Peyer's patch (tissue), 4 donors: ENCODE measurements at regions not wholly inside any gene's neighbourhood (a gene's known extent, or its start where the extent isn't known, plus 50 kb on each side); places are given as distances from the start of the nearest gene placed in this dataset.

Source experiments
- DNase-seq, 3 donors: peaks; one replicate each; pipeline ENCODE4 v3.0.0-alpha.2; 2017 to 2019
- H3K27ac ChIP-seq, 4 donors: fragments of 200-600 bp; sonication (generic); one replicate each; pipeline ENCODE4 v1.5.1; 2016 to 2019
- H3K27me3 ChIP-seq, 2 donors: fragments of 200-600 bp; sonication (generic); one replicate each; pipeline ENCODE4 v1.5.1; 2019
- H3K36me3 ChIP-seq, 3 donors: fragments of 200-600 bp; sonication (generic); one replicate each; pipeline ENCODE4 v1.5.1; 2016 to 2019
- H3K4me1 ChIP-seq, 4 donors: fragments of 200-600 bp; sonication (generic); one replicate each; pipeline ENCODE4 v1.5.1; 2016 to 2019
- H3K4me3 ChIP-seq, 4 donors: fragments of 200-600 bp; sonication (generic); 1 replicate in 3 of 4; 2 replicates in 1 of 4; pipeline ENCODE4 v1.5.1; 2016 to 2019; ENCODE audit warnings: mild to moderate bottlenecking in 1 of 4
- H3K9me3 ChIP-seq, 4 donors: fragments of 200-600 bp; sonication (generic); one replicate each; pipeline ENCODE4 v1.5.1; 2016 to 2019; ENCODE audit warnings: mild to moderate bottlenecking in 1 of 4
- POLR2A ChIP-seq, 2 donors: fragments of 450-650 bp; IDR thresholded peaks; one replicate each; pipeline ENCODE4 v1.5.1; 2017; ENCODE audit warnings: antibody characterized with exemption in 2 of 2, mild to moderate bottlenecking in 2 of 2, moderate library complexity in 2 of 2
- TF ChIP-seq, protein P1 (sequence below), 6 experiments: fragments of 450-650 bp in 4 of 6; fragments of 200-600 bp in 2 of 6; sonication (generic) in 1 of 6; IDR thresholded peaks; one replicate each; pipeline ENCODE4 v1.5.1; 2017 to 2019; ENCODE audit warnings: antibody characterized with exemption in 6 of 6, mild to moderate bottlenecking in 3 of 6, moderate library complexity in 1 of 6

DNA sequence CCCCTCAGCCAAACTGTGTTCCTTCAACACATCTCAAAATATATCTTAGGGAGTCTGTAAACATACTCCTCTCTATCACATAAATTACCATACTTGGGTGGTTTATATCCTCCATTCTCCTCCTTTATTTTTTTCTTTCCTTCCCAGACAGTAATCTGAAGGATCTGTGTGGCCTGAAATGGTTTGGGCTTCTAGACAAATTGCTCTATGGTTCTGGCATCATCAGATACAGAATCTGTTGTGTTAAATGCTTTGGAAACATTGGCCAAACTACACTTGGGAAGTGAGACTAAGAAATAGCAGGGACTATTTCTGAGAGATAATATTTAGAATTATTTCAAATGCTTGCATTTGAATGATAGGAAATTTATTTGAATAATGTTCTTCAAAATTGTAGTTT, 353.0 kb upstream of the KCND2 start:
- no peak for DNase-seq
- H3K27me3 ChIP-seq = no peaks in the 10 kb centered on the region
- H3K36me3 ChIP-seq = no peaks in the 10 kb centered on the region
- no peaks in the 10 kb centered on the region for H3K4me1 ChIP-seq
- TF ChIP-seq, protein P1, sequence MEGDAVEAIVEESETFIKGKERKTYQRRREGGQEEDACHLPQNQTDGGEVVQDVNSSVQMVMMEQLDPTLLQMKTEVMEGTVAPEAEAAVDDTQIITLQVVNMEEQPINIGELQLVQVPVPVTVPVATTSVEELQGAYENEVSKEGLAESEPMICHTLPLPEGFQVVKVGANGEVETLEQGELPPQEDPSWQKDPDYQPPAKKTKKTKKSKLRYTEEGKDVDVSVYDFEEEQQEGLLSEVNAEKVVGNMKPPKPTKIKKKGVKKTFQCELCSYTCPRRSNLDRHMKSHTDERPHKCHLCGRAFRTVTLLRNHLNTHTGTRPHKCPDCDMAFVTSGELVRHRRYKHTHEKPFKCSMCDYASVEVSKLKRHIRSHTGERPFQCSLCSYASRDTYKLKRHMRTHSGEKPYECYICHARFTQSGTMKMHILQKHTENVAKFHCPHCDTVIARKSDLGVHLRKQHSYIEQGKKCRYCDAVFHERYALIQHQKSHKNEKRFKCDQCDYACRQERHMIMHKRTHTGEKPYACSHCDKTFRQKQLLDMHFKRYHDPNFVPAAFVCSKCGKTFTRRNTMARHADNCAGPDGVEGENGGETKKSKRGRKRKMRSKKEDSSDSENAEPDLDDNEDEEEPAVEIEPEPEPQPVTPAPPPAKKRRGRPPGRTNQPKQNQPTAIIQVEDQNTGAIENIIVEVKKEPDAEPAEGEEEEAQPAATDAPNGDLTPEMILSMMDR (IDR thresholded peaks at IDR 0.05) = no peak
- H3K9me3 ChIP-seq = no peaks in the 10 kb centered on the region
- H3K27ac ChIP-seq = no peak overlapping the region
- H3K4me3 ChIP-seq = no peak overlapping the region

DNA sequence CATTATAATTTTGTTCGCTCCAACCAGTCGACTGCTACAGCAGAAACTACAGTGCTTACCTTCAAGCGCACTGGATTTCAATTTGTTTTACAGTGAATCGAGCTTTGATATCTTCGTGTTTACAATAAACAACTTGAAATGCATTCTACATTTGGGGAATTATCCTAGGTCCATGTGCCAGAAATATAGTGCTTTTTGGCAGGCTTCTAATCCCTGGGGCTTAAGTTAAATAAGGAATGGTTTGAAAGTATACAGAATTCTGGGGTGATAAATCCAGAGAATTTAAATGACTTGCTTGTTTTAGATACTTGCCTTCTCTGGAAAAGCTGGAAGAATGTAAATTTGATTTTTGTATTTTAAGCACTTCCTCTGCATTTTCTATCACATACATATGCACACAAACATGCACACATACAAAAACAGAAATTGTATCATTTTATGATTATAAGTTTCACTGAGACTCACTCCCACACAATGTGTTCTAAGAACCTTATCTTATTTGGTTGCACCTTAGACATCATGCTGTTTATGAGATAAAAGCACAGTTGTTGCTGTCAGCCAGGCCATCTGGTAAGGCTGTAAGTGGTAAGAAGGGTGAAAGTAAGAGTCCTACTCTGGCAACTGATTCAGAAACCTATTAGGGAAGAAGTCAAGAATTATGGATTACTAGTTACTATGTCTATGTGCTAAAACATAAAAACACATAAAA, 347.2 kb upstream of the KCND2 start:
- Histone ChIP-seq H3K4me1 (no peaks in the 10 kb centered on the region), H3K27ac (no peak overlapping the region), H3K36me3 (no peaks in the 10 kb centered on the region), H3K27me3 (no peaks in the 10 kb centered on the region), H3K4me3 (no peak overlapping the region), H3K9me3 (no peaks in the 10 kb centered on the region)
- DNase-seq = no peak
- TF ChIP-seq, protein P1 (IDR thresholded peaks at IDR 0.05) = no peak
- no peak for TF ChIP-seq POLR2A (IDR thresholded peaks at IDR 0.05)

DNA sequence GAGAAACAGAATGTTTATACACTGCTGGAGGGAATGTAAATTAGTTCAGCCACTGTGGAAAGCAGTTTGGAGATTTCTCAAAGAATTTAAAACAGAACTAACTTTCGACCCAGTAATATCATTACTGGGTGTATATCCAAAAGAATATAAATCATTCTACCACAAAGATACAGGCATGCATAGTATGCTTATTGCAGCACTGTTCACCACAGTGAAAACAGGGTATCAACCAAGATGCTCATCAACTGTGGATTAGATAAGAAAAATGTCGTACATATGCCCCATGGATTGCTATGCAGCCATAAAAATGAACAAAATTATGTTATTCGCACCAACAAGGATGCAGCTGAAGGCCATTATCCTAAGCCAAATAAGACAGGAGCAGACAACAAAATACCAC, 343.1 kb upstream of the KCND2 start:
- no peak for DNase-seq
- H3K27ac ChIP-seq = no peak overlapping the region
- H3K4me1 ChIP-seq = no peaks in the 10 kb centered on the region

DNA sequence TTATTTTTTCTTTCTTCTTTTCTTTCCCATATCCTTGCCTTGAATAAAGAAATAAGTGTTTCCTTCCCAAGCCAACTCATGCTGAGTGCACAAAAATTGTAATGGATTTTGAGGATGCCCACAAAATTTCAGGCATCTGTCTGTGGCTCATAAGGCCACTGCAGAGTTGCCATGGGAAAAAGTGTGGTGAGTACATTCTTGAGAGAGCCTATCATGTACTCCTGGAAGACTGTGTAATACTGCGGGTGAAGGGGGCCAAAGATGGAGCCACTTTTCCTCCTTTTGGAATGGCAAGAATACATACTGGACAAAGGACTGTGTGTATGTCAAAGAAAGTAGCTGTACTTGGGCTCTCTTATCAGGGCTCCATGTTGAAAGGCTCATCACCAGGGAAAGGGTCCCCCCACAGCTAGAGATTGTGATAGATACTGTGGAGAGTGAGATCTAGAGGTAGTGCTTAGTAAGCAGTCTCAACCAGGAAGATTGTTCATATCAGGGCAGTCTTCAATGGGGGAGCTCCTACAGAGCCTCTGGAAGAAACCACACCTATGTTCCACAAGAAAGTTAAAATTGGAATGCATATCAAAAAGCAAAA, 341.6 kb upstream of the KCND2 start:
- H3K27me3 ChIP-seq = no peaks in the 10 kb centered on the region
- H3K9me3 ChIP-seq = no peaks in the 10 kb centered on the region
- no peaks in the 10 kb centered on the region for H3K36me3 ChIP-seq
- no peaks in the 10 kb centered on the region for H3K4me1 ChIP-seq
- H3K27ac ChIP-seq = no peak overlapping the region
- TF ChIP-seq, protein P1 (IDR thresholded peaks at IDR 0.05) = no peak
- TF ChIP-seq POLR2A (IDR thresholded peaks at IDR 0.05) = no peak
- H3K4me3 ChIP-seq = no peak overlapping the region
- DNase-seq = no peak

More for the DNA sequence above, 343.1 kb upstream of the KCND2 start:
- TF ChIP-seq, protein P1 (IDR thresholded peaks at IDR 0.05) = no peak
- no peak for TF ChIP-seq POLR2A (IDR thresholded peaks at IDR 0.05)
- Histone ChIP-seq H3K9me3 (no peaks in the 10 kb centered on the region), H3K36me3 (no peaks in the 10 kb centered on the region), H3K4me3 (no peak overlapping the region), H3K27me3 (no peaks in the 10 kb centered on the region)

DNA sequence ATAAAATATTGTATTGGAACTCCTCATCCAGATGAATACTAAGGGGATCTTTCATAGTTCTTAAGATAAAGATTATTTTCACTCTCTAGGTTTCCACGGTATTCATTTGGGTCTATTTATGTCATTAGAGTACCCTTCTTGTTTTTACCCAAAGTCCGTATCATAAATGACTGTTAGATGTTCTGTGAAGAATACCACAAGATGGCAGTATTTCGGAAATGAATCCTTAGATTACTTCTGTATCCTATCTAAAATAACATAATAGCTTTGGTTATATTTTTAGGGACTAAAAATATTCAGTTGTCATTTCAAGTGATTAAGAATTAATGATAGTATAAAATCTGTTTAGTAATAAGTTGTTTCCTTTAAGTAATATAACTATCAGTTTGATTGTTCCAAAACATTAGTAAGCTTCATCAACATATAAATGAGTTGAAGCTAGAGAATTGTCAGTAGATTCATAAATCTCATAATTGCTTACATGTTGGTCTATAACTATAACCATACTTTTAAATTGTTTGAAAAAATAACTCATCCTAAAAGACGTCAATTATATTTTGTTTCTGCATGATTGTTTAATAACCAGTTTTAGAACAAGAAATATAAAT, 337.5 kb upstream of the KCND2 start:
- Histone ChIP-seq H3K9me3 (no peaks in the 10 kb centered on the region), H3K27me3 (no peaks in the 10 kb centered on the region), H3K36me3 (no peaks in the 10 kb centered on the region), H3K4me3 (no peak overlapping the region), H3K4me1 (no peaks in the 10 kb centered on the region), H3K27ac (no peak overlapping the region)
- no peak for DNase-seq
- TF ChIP-seq, protein P1 (IDR thresholded peaks at IDR 0.05) = peak in 3 of 6 experiments; percentile 12 to 25 (median 13)
- no peak for TF ChIP-seq POLR2A (IDR thresholded peaks at IDR 0.05)
